NCI-H526 (cell line): ENCODE measurements at regions not wholly inside any gene's neighbourhood (a gene's known extent, or its start where the extent isn't known, plus 50 kb on each side); places are given as distances from the start of the nearest gene placed in this dataset.

Experiments used
- DNase-seq, 2 experiments: peaks; one replicate each; lab custom pipeline; 2025; lab: John Stamatoyannopoulos, UW

- DNase-seq, result no peak
Measured at GRCh38 chr4:83858131-83858530, 322.2 kb downstream of the GPAT3 start.

- no peak for DNase-seq
Measured at GRCh38 chr4:83855044-83855443, 319.1 kb downstream of the GPAT3 start.

DNA sequence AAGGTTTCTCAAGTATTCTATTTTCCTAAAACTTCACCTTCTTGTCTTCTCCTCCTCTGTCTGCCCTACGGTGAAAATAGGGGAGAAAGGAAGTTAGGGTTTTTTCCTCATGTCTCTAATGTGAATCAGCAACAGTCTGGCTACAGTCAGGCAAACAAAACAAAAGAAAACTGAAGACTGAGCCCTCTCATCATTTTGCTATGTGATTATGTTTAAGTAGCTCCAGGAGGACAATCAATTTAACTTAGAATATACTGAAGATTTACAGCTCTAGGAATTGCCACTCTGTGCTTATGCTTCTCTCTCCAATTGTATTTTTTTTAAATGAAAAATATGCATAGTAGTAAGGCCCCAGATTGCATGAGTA lies 316.2 kb downstream of the GPAT3 start:
- no peak for DNase-seq

DNA sequence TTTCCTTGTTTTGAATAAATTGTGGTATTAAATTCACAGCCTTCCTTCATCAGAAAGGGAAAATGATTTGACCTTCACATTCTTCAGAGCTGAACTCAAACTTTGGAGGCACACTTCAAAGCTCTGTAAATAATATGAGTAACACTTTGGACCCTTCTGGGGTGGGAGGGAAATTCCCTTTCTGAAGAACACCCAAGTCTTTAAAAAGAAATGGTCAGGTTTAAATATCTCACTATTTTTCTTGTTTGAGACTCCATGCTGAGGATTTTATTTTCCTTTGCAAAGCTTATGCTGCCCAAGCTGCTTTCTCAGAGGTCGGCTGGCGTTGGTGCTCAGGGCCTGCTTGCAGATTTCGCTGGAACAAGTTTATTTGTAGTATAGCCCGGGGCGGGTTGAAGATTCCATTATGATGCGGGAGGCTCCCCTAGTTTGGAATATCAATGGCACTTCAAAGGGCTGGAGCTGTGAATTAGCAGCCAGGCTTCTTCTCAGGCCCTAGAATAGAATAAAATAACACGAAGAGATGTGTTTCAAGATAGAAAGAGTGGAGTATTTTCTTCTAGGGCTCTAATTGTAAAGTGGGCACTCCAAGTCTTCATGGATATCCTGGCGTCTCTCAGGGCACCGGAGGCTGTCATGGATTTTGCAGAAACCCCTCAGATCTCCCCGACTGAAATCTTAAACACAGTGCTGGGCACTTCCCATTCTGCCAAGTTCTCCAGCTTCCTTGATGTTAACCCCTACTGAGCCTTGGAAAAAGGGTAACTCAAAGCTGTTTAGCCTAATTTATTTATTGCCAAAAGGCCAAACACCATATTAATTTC lies 315.6 kb downstream of the GPAT3 start:
- DNase-seq, result no peak

GRCh38 chr4:83850435-83850834 lies 314.5 kb downstream of the GPAT3 start:
- DNase-seq, result no peak

- DNase-seq, result no peak
Measured at GRCh38 chr4:83846193-83846830, 310.4 kb downstream of the GPAT3 start.

- DNase-seq, result no peak
Measured at GRCh38 chr4:83839615-83840014, 303.7 kb downstream of the GPAT3 start.

- no peak for DNase-seq
Measured at GRCh38 chr4:83837614-83838308, 301.9 kb downstream of the GPAT3 start.

DNA sequence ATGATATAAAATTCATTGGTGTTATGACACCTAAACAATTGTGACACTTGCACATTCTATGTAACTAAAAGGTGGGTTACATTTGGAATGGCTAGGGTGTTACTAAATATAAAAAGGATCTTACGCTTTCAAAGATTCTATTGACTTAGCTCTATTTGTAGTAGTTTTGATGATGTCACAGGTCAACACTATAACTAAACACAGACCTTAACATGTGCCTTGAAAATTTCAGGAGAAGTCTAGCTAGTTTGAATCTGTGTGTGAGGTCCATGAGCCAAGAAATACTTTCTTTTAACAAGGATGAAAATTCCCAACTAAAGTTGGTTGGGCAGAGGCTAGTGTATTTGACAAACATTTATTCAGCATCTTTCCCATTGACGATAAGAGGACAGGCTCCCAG lies 298.0 kb downstream of the GPAT3 start:
- DNase-seq, result no peak

GRCh38 chr4:83832110-83832825 lies 296.4 kb downstream of the GPAT3 start:
- no peak for DNase-seq

- DNase-seq, result no peak
Measured at GRCh38 chr4:83831588-83831987, 295.7 kb downstream of the GPAT3 start.

DNA sequence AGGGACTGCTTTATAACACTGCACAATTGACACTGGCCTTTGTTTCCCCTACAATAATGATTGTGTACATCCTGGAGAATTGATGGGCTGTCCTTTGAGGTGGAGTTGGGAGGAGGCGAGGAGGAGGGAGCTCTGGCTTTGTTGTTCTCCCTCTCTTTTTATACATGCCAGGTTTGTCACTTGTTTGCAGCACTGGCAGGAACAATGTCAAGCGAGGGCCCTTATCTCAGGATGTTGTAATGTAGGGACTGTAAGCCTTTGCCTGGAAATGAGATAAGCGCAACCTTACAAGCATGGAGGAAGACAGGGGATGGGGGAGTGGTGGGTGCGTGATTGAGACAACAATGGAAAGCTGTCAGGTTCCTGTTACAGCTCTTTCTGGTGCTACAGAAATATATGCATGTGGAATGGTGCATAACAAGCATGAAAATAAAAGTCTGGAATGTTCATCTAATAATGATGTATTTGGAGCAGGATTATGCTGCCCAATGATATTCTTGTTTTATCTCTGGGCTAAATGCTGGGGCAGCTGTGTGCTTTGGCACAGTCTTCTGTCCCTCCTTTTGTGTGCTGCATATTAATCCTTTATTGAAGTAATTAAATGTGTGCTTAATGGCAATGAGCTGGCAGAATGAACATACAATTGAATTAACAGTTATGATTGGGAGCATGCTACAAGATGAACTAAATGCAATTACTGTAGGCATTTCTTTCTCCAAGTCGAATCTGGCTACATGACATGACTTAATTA lies 294.4 kb downstream of the GPAT3 start:
- no peak for DNase-seq

DNA sequence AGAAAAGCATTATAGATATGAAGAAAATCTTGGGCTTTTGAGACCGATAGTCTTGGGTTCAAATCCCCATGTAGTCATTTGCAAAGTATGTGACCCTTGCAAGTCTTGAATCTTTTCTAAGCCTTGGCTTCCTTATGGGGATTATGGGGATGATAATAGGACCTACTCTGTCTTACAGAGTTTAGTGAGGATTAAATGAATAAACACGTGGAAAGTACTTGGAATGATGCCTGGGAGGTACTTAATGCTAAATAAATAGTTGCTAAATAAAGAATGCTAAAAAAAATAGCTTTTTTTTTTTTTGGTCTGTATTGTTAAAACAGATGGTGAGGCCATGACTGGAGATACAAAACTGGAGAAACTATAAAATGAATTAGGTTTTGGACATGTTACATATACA lies 292.7 kb downstream of the GPAT3 start:
- no peak for DNase-seq

GRCh38 chr4:83821493-83821892 lies 285.6 kb downstream of the GPAT3 start:
- DNase-seq, result no peak

DNA sequence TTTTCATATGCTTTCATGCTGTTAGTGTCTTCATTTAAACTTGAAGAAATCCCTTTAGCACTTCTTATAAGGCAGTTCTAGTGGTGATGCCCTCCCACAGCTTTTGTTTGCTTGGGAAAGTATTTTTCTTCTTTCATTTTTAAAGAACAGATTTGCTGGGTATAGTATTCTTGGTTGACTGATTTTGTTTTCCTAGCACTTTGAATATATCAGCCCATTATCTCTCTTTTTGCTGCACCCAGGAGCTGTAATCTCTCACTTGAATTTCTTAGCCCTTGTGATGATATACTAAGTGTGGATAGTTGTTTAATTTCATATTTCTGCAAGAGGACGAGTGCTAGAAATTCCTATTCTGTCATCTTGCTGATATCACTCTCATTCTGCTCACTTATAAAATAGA lies 283.7 kb downstream of the GPAT3 start:
- DNase-seq, result no peak

GRCh38 chr4:83810428-83810827 lies 274.5 kb downstream of the GPAT3 start:
- no peak for DNase-seq

DNA sequence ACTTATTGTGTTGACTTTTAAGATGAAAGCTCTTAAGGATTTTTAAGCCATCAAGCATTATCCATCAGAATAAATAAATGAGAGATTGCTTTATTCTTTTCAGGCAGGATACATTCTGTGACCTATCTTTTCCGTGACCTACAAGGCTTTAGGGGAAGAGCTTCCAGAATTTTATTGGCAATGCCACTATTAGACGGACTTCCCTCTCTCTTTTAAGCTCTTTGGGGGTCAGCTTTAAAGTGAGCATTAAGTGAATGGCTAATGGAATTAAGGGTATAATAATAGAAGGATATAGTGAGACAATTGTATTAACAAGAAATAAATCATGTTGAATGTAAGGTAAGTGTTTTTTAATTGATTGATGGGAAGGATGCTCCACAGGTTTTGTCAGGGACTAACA lies 273.7 kb downstream of the GPAT3 start:
- no peak for DNase-seq

DNA sequence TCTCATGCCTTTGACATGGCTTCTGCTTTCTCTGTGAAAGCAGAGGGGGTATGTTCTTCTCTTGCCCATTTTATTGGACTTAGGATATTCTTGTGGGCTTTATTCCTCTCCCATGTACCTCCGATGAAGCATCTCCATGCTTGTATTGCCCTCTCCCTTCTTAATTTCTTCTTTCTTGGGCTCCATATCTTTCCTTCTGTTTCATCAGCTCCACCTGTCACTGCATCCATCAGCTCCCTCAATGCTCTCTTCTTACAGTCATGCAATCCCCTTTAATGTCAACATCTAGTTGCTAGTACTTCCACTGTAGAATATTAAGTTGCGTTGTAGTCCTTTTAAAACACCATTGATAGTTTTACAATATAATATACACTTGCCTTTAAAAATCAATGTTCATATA lies 257.6 kb downstream of the GPAT3 start:
- no peak for DNase-seq

GRCh38 chr4:83785891-83786290 lies 250.0 kb downstream of the GPAT3 start:
- no peak for DNase-seq

- no peak for DNase-seq
Measured at GRCh38 chr4:83783215-83783614, 247.3 kb downstream of the GPAT3 start.

DNA sequence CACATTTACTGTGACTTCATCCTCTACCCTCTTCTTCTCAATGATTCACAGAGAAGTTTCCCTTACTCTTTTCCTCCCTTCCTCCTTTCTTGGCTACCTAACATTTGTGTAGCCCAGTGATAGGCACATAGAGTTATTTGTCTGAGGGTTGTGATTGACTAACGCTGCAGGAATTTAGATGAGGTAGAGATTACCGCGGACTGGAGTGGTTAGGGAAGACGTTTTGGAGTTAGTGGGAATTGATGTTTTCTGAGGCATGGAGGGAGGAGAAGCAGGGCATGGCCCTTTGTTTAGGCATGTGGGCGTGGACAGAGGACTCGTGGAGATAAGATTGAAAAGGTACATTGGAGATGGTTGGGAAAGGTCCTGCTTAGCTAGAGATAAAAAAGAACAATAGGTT lies 246.7 kb downstream of the GPAT3 start:
- no peak for DNase-seq

DNA sequence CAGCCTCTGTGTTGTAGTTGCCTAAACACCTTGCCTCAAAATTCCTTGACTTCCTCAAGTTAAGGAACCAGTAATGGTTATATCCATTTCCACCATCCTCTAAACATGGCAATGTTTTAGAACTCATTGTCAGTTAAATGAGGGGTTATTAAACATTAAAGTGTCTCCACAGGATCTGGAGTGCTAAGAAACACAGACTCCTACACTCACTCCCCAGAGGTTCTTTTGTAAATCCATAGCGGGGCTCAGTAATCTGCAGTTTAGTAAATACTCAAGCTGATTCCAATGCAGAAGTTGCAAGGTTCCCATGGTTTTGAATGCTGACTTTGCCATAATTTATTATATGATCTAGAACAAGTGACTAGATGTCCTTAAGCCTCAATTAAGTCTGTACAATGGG lies 245.5 kb downstream of the GPAT3 start:
- DNase-seq, result no peak
